ENCODE measurements at regions not wholly inside any gene's neighbourhood (a gene's known extent, or its start where the extent isn't known, plus 50 kb on each side); places are given as distances from the start of the nearest gene placed in this dataset.

- DNase-seq, result no peak
These were observed 103.5 kb downstream of the EDN3 start for GRCh38 chr20:59403962-59404314.

DNA sequence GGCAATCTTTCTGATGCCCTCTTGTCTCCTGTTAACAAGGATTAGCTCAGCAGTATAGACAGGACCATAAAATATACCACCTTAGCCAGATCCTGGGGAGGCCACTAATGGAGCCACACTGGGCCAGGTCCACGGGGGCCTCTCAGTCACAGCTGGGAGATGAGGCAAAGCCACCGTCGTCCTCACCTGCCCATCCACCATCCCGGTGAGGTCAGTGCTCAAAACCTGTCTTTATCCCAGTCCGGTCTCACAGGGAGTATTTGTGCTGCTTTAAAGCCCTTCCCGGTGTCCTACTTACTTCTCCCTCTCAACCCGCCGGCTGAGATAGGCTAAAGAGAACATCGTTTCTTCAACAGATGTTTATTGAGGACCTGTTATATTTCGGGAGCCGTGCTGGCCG lies 104.3 kb downstream of the EDN3 start:
- DNase-seq, result peak; percentile 30 to 36

GRCh38 chr20:59405226-59406200 lies 105.1 kb downstream of the EDN3 start:
- peak in 1 of 2 experiments; percentile 36 for DNase-seq

GRCh38 chr20:59406446-59406845 lies 106.0 kb downstream of the EDN3 start:
- no peak for DNase-seq

DNA sequence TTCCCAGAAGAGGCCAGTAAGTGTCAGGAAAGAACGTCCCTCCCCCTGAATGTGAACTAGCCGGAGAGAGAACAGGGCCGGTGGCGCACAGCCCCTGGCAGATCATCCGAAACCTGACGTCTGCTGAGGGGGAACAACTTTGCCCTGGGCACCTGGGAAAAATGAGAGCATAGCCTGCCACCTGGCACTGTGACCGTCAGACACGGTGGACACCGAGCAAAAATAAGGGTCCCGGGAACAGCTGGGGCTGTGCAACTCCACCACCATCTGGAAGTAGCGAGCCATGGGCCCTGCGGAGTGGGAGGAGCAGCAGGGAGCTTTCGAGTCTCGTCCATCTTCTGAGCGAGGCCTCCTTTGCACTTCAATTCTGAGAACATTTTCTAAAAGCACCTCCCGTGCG lies 110.8 kb downstream of the EDN3 start:
- DNase-seq, result peak in 1 of 2 experiments; percentile 28

- no peak for DNase-seq
These were observed 111.2 kb downstream of the EDN3 start for GRCh38 chr20:59411589-59411988.

GRCh38 chr20:59412181-59412580 lies 111.8 kb downstream of the EDN3 start:
- peak; percentile 96 to 97 for DNase-seq

DNA sequence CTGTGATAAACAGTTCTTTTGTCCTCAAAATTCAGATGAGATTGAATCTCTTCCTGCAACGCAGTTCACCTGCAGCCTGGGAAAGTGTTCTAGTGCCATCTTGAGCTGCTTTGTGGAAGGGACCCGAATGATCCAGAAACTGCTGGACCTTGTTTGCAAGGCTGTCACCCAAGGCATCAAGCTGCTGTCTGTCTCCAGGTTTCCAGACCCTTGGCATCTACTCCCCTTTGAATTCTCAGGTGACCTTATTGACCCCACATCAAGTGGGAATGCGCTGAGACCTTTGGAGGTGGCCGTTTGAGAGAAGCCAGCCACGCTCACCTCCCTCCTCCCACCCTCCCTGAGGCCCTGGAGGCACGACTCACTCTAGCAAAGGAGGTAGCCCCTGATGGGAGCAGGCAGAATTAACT lies 112.5 kb downstream of the EDN3 start:
- DNase-seq, result peak; percentile 43 to 66

- DNase-seq, result peak in 1 of 2 experiments; percentile 10
These were observed 113.0 kb downstream of the EDN3 start for GRCh38 chr20:59413326-59413865.

DNA sequence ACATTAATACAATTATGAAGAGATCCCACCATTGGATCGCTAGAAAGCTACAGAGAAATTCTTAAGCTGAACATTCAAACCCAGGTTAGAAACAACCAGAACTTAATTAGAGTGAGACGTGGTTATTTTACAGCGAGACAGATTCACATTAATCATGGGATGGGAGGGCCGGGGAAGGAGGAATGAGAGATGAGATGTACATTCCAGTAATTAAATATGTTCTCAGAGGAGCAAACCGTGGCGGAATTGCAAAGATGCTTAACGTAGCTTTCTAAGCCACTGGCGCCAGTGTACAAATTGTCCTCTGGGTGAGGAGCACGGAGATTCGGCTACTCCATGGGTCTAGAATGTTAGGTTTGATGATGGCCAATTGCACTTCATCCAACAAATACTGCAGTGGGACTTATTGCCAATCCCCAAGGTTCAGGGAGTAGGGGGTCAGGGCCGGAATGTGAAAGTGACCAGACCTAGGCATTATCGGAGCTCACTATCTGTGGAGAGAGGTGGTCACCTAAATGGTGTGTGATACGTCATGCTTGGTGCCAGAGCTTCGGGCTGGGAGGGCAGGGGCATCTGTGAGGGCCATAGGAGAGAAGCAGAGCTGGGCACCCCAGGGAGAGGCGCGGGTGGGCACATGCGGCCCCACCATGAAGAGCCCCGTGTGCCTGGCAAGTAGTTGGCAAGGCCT lies 114.7 kb downstream of the EDN3 start:
- no peak for DNase-seq

DNA sequence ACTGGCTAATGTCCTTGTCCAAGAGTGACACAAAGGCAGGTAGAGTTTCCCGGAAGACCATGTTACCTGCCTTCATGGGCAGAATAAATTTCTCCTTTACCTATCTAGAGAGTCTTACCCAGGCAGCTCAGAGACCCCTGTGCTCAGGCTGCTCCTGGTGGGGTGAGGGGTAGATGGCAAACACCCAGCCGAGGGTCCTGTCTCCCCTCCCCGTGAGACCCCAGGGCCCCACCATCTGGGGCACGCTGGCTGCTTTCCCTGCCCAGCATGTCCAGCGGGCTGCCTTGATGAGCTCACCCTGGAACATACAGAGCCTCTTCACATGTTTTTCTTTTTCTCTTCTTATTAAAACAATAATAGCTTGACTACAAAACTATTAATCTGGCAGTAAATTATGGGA lies 116.5 kb downstream of the EDN3 start:
- no peak for DNase-seq

- DNase-seq, result no peak
These were observed 120.7 kb downstream of the EDN3 start for GRCh38 chr20:59421089-59421488.

DNA sequence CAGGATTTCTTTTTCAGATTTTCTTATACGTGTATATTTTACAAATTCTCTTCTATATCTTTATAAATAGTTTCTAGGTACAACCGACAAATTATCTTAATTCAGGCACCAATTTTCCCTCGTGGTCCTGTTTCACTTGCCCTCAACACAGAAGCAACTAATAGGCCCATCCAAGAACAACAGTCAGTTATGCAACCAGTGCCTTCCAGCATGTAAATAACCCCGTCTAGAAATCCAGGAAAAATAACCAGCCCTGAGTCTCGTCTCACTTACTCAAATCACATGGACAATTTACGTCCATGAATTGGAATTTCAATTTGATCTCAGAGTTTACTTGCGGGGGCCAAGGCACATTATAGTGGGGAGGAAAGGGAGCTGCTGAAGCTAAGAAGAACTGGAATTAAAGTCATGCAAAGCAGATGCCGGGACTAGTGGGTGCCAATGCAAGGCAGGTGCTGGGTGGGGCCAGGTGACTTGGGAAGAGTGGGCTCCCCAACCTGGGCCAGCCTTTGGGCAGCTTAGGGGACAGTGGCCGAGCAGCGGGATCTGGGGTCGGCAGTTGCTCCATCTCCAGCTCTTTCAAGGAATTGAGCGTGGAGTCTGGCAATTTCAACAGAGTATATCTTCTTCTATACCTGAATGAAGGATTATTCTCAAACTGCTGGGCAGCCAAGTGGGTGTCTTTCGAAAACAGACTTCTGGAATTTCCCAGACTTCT lies 121.7 kb downstream of the EDN3 start:
- DNase-seq, result no peak

DNA sequence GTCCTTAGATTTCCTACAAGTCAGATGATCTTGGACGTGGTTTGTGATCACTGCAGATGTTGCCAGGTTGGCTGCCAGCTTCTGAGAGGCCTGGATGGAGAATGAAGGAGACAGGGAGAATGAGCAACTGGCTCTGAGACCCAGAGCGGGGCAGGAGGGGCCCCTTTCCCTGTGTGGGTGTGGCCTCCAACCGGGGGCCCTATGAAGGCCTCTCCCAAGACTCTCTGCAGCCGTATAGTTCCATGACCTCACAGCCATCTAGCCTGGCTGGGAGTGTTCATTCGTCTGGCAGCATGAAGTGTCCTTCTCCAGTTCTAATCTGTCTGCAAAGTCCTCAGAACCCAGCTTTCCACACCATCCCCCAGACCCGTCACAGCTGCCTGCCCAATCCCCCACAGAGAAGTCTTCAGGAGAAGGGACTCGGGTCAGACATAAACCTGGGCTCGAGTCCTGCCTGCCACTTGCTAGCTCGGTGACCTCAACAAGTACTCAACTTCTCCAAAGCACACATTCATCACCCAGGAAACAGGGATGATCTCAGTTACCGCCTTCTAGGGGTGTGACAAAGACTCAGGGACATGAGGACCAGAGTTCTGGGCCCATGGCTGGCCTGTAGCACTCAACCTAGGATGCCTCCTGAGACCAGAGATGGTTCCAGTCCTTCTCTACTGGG lies 122.6 kb downstream of the EDN3 start:
- no peak for DNase-seq

GRCh38 chr20:59424976-59425375 lies 124.6 kb downstream of the EDN3 start:
- DNase-seq, result no peak

DNA sequence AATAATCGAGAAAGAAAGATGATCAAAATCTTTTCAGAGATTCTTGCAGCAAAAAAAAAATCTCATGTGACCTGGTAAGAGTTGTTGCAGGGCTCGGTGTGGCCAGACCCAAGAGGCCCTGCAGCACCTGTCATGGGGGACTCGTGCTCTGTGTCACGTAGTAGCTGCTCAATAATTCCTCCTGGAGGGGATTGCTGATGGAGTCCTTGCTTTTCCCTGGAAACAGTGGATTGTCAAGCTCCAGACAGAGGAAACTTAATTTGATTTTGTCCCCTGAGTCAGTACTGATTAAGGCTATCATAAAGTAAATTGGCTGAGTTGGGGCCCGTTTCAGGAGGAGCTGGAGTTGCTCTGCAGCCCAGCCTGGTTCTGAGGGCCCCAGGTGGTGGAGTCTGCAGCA lies 125.2 kb downstream of the EDN3 start:
- DNase-seq, result no peak

DNA sequence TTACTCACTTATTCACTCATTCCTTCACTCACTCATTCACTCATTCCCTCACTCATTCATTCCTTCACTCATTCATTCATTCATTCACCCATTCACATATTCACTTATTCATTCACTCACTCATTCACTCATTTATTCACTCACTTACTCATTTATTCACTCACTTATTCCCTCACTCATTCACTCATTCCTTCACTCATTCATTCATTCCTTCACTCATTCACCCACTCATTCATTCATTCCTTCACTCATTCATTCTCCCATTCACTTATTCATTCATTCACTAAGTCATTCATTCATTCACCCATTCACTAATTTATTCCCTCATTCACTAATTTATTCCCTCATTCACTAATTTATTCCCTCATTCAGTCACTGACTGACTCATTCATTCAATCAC lies 127.6 kb downstream of the EDN3 start:
- no peak for DNase-seq

DNA sequence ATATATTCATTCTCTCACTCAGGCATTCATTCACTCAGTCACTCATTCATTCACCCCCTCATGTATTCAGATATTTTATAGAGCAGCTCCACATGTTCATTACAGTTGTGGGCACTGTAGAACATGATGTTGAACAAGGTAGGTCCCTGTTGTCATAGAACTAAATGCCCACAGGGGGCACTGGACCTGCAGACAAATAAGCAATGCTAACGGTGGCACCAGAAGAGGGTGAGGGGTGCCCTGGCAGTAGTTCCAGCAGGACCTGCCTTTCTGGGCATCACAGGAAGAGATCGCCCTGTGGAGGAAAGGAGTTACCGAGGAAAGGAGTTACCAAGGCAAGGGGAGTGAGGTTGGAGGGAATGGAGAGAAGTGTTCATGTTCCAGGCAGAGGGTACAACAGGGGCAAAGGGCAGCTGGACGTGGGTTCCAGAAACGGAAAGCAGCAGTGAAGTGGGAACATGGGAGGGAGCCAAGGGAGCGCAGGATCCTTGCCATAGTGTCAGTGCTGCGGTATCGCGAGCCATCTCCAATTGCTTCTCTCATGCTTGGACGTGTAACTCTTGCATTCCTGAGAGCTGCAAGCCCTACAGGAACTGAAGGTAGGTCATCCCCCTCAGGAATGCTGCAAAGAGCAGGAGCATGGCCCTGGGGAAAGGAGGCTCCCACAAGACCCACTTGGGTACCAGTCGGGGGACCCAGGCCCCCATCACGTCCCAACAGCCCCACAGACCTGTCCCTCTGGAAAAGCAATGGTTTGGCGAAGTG lies 128.2 kb downstream of the EDN3 start:
- DNase-seq, result peak in 1 of 2 experiments; percentile 7

DNA sequence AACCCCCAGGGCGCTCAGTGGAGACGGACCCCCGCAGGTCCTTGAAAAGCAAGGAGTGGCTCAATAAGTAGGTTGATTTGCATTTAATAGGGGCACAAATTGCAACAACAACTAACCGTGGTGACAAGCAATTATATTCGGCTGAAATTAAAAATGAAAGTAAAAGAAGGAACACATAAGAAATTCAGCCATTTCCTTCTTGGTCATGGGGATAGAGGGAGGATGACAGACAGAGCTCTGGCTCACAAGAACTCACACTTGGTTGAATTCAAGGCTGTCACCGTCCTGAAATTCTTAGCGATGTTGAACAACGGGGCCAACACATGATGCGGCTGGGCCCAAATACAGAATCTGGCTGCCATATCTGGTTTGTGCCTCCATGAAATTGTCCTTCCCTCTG lies 129.0 kb downstream of the EDN3 start:
- DNase-seq, result no peak

- no peak for DNase-seq
These were observed 130.6 kb downstream of the EDN3 start for GRCh38 chr20:59431014-59431413.

DNA sequence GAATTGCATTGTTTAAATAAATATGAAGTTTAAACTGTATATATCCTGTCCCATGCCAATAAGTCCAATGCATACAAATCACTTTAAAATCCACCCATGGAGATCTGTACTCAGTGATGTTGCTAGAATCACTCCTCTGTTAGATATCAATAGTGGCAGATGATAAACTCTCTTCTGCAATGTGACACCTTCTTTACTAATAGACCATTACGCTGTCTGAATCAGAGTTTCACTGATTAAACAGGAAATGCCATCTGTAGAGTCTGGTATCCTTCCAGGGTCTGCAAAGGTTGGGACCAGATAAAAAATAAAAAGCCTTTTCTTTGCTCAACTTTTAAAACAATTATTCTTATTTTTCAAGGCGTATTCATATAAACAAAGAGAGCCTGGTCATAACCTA lies 134.5 kb downstream of the EDN3 start:
- DNase-seq, result peak in 1 of 2 experiments; percentile 50

DNA sequence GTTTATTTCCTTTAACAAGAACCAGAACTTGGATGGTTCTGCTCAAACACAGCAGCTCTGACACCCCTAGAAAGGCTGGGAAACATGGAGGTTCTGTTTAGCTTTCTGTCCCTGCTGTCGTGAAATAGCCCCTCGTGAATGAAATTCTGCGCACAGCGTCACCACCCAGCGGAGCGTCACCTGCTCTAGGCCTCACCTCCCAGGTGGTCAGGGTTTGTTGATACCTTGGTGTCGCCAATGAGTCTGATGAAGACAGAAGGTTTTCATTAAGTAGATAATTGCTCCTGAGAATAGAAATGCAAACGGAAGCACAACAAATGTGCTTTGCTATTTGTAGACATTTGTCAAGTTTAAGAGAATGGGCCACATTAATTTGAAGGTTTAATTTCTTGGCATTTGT lies 135.1 kb downstream of the EDN3 start:
- DNase-seq, result peak; percentile 50 to 64

Measured in NCI-H524 (cell line).